Neural progenitor cell (in vitro differentiated cells): ENCODE measurements at regions not wholly inside any gene's neighbourhood (a gene's known extent, or its start where the extent isn't known, plus 50 kb on each side); places are given as distances from the start of the nearest gene placed in this dataset.

Experiments
- CTCF ChIP-seq: fragments of 200-600 bp; sonication (generic); IDR thresholded peaks from 2 replicates; pipeline ENCODE4 v1.5.1; 2017; ENCODE audit warnings: antibody characterized with exemption, mild to moderate bottlenecking
- EZH2 ChIP-seq: fragments of 200-600 bp; sonication (generic); IDR thresholded peaks from 2 replicates; pipeline ENCODE4 v1.6.1; 2017; ENCODE audit warnings: antibody characterized with exemption, mild to moderate bottlenecking, moderate library complexity
- EZH2phosphoT487 ChIP-seq: fragments of 200-600 bp; sonication (generic); IDR thresholded peaks from 2 replicates; pipeline ENCODE4 v1.6.1; 2017; ENCODE audit warnings: antibody characterized with exemption

- TF ChIP-seq CTCF (no peak), EZH2phosphoT487 (no peak), EZH2 (no peak)
Measured at GRCh38 chr10:21368022-21368582, 157.4 kb downstream of the SKIDA1 start.
